HG03520 (cell line): ENCODE measurements at regions not wholly inside any gene's neighbourhood (a gene's known extent, or its start where the extent isn't known, plus 50 kb on each side); places are given as distances from the start of the nearest gene placed in this dataset.
"Not testable (repeated sequence)": the region's sequence is repeated elsewhere in the genome, so short reads cannot be mapped to it uniquely, and the experiment has no call there.

Experiments used
- ATAC-seq: cut with Tn5 transposase; IDR thresholded peaks from one replicate; pipeline ENCODE4 v1.9.1; 2021; ENCODE audit warnings: mild to moderate bottlenecking, moderate library complexity; ENCODE audit not compliant: unreplicated experiment

GRCh38 chr1:194004146-194004545 is 817.7 kb upstream of the B3GALT2 start:
- no peak for ATAC-seq

DNA sequence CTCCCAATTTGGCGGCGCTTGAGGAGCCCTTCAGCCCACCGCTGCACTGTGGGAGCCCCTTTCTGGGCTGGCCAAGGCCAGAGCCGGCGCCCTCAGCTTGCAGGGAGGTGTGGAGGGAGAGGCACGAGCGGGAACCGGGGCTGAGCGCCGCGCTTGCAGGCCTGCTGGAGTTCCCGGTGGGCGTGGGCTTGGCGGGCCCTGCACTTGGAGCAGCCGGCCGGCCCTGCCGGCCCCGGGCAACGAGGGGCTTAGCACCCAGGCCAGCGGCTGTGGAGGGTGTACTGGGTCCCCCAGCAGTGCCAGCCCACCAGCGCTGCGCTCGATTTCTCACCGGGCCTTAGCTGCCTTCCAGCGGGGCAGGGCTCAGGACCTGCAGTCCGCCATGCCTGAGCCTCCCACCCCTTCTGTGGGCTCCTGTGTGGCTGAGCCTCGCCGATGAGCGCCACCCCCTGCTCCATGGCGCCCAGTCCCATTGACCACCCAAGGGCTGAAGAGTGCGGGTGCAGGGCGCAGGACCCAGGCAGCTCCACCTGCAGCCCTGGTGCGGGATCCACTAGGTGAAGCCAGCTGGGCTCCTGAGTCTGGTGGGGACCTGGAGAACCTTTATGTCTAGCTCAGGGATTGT is 815.4 kb upstream of the B3GALT2 start:
- not testable (repeated sequence) for ATAC-seq

DNA sequence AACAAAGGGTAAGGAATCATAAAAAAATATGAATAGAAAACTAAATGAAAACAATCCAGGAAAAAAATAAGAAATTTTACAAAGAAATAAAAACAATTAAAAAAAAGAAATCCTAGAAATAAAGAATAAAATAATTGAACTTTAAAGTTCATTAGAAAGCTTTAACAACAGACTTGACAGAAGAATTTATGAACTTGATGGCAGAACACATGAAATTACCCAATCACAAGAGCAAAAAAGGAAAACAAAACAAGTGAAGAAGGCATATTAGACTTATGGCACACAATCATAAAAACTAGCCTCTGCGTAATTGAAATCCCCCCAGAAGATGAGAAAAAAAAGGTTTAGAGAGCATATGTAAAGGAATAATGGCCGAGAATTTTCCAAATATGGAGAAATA is 802.5 kb upstream of the B3GALT2 start:
- ATAC-seq: no peak

- no peak for ATAC-seq
These were observed 792.8 kb upstream of the B3GALT2 start for GRCh38 chr1:193979219-193979618.

GRCh38 chr1:193974286-193974798 is 787.9 kb upstream of the B3GALT2 start:
- no peak for ATAC-seq

DNA sequence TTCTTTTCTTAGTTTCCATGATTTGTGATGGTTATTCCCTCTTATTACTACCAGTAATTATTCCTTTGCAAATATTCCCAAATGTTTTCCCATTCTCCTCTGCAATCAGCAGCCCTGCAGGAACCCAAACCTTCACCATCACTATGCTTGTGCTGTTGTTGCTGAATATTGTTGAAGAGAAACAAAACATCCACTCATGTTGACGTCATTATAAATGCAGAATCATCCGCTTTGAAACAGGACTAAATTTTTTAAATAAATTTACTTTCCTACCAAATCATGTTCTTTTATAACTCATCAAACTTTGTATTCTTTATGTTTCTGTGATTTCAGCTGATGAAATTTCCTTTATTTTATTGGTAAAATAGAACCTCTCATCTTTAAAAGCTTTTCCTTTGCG is 787.0 kb upstream of the B3GALT2 start:
- ATAC-seq: no peak

- ATAC-seq: no peak
These were observed 785.2 kb upstream of the B3GALT2 start for GRCh38 chr1:193971595-193971994.

GRCh38 chr1:193960499-193960898 is 774.1 kb upstream of the B3GALT2 start:
- no peak for ATAC-seq

DNA sequence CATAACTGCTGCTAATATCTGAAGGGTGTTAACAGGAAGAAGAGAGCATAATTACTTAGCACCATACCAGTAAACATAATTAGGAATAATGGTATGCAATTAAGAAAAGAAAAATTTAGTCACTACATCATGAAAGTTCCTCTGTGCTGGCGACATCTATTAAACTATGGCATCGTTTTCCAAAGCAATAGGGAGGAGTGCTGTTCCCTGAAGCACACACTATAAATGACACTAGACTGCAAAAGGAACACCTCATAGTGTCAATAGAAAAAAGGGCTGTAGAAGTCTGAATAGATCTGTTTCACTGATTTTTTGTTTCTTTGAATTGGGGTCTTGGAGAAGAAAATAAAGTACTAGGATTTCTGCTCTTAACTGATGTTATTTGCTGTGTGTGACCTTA is 773.6 kb upstream of the B3GALT2 start:
- ATAC-seq: no peak

- ATAC-seq: no peak
These were observed 771.2 kb upstream of the B3GALT2 start for GRCh38 chr1:193957556-193958095.

DNA sequence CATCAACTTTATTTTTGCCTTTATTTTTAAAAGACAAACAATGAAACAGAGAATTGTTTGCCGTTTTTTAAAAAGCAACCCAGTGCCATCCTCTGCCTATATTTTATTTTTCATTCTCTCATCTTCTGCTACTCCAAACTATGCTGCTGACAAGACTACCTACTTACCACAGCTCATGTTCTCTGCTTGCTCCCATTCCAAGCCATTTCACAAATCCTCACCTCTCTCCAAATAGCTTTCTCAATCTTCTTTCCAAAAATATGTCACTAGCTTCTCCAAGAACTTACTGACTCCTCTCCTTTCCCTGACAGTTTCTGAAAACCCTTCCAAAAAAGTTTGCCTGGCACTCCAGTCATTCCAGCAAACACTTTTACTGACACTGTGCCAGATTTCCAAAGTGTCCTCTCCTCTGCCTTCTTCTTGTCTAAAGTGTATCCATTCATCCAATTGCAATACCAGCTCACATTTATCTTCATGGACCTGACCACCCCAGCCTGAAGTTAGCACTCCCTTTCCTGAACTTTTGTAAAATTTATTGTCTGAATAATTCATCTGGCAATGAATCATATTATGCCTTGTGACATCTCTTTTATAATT is 766.5 kb upstream of the B3GALT2 start:
- ATAC-seq: no peak

GRCh38 chr1:193951984-193952383 is 765.6 kb upstream of the B3GALT2 start:
- no peak for ATAC-seq

DNA sequence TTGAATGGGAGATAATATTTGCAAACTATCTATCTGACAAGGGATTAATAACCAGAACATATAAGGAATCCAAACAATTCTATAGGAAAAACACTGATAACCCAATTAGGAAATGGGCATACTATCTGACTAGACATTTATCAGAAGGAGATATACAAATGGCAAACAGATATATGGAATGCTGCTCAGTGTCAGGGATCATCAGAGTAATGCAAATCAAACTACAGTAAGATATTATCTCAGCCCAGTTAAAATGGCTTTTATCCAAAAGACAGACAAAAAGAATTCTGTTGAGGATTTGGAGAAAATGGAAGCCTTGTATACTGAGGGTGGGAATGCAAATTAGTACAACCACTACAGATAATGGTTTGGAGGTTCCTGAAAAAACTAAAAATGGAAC is 758.0 kb upstream of the B3GALT2 start:
- no peak for ATAC-seq

- no peak for ATAC-seq
These were observed 753.8 kb upstream of the B3GALT2 start for GRCh38 chr1:193940176-193940575.

DNA sequence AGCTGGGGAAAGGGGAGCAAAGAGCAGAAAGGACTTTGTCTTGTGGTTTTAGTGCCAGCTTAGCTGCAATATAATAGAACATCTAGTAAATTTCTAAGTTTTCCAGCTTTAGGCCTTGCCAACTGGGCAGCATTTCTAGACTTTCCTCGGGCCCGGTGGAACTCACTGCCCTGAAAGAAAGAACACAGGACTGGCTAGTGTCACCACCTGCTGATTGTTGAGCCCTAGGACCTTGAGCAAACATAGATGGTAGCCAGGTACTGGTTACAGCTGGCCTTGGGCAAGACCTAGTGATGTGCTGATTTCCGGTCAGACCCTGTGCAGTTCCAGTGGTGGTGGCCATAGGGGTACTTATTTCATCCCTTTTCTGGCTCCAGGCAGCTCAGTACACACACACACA is 753.2 kb upstream of the B3GALT2 start:
- ATAC-seq: no peak

- ATAC-seq: no peak
These were observed 750.9 kb upstream of the B3GALT2 start for GRCh38 chr1:193937308-193937707.

- no peak for ATAC-seq
These were observed 746.6 kb upstream of the B3GALT2 start for GRCh38 chr1:193932979-193933378.

DNA sequence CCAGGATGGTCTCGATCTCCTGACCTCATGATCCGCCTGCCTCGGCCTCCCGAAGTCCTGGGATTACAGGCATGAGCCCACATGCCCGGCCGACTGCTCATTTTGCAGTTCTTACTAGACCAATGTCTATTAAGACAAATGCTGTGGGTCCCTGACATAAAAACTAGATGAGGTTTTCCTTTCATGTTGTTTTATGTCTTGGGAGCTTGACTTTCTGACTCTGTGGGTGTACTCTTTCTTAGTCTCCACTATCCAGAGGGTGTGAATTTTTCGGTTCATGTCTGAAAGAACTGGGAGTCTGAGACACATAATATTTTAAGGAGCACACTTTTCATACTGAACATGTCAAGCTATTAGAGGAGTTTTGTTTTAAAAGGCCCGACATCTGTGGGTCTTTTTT is 744.9 kb upstream of the B3GALT2 start:
- ATAC-seq: no peak

DNA sequence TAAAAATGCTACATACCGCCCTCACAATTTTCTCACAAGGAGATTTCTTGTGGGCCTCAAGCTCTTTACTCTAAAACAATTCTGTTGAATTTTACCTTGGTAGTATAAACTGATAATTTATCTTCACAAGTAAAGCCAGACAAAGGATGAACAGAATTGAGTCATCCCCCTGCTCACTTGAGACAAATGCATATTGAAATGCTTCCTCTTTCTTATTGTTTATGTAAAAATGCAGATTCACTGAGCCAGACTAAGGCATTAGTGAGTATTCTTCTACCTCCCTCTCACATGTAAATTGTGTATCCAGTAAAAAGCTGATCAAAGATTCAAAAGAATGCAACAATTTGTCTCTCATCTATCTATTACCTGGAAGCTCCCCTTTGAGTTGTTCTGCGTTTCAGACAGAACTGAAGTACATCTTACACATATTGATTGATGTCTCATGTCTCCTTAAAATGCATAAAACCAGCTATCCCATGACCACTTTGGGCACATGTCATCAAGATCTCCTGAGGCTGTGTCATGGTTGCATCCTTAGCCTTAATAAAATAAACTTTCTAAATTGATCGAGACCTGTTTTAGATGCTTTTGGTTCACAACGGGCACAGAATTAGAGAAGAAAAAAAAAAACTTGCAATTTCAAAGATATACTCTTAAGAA is 743.1 kb upstream of the B3GALT2 start:
- ATAC-seq: no peak

DNA sequence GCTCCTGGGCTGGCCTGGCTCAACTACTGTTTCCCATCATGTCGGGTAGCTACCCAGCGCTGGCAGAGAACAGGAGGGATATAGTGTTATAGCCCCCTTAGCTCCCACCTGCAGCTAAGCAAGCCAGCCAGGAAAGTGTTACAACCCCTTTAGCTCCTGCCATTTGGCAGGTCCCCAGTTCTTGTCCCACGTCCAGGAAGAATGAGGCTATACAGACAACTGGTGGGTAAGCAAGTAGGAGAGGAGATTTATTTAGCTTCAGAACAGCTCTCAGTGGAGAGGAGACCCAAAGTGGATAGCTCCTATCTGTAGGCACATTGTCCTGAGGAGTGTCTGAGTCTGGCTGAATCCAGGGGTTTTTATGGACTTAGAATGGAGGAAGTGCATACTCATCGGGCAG is 741.1 kb upstream of the B3GALT2 start:
- ATAC-seq: no peak

GRCh38 chr1:193926956-193927355 is 740.5 kb upstream of the B3GALT2 start:
- no peak for ATAC-seq

DNA sequence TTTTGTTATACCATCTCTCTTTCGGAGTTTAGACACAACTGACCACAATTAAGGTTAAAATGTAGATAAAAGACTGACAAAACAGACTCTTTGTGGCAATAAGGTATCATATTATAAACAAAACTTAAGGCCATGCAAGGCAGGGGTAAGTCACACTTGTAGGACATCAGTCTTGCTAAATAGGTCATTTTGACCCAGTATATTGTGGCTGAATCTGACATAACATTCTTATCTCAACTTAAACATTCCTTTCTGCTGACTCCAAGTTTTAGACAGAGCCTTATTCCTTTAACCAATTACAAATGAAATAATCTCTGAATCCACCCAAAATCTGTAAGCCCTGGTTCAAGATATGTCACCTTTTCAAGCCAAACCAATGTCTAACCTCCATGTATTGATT is 733.4 kb upstream of the B3GALT2 start:
- no peak for ATAC-seq
